ENCODE measurements at regions not wholly inside any gene's neighbourhood (a gene's known extent, or its start where the extent isn't known, plus 50 kb on each side); places are given as distances from the start of the nearest gene placed in this dataset.

GRCh38 chr3:102673271-102674115, 238.7 kb downstream of the ZPLD1 start:
- peak; percentile 81 for TF ChIP-seq CTCF (IDR thresholded peaks at IDR 0.05; ENCODE audit: low read depth, low read length)
- DNase-seq (ENCODE audit: low read depth in 2 of 2), result peak; percentile 57 to 58
- H3K4me3 ChIP-seq (replicated peaks in 1 of 2; ENCODE audit: low read depth in 2 of 2, low read length in 2 of 2), result peak overlapping the region in 1 of 2 donors; percentile 20

DNA sequence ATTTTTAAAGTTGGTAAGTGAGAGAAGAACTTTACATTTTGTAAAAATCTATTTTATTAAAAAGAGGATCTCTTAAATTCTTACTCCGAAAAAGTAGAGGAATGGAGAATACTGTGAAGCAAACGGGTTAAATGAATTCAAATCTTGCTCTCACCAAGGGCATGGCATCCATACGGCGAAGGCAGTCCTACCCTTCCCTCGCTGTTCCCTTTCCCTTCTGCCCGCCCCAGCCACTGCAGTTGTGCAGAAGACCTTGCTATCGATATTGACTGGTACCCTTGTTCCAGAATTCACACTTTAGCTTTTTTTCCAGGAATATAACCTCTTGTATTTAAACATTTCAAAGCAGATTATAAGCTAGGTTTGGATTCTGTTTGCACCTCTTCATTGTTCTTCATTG, 239.5 kb downstream of the ZPLD1 start:
- DNase-seq (ENCODE audit: low read depth in 2 of 2), result no peak
- H3K4me3 ChIP-seq (replicated peaks in 1 of 2; ENCODE audit: low read depth in 2 of 2, low read length in 2 of 2), result no peak overlapping the region
- no peak for TF ChIP-seq CTCF (IDR thresholded peaks at IDR 0.05; ENCODE audit: low read depth, low read length)

DNA sequence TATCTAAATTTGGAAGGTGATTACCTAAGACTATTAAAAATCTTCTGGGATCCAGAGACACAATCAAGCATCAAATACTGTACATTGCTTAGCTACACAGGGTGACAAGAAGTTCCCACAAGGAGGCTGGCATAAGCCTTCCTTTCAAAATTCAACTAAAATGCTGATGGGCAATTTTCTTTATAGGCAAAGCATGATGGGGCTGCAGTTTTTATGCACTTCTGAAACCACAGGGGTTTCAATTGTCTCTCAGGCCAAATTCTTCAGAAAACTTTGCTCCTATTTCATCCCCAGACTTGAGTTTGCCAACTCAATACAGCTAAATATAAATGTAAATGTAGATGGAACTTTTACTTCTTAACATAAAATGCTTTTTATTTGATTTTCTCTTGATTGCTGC, 241.6 kb downstream of the ZPLD1 start:
- no peak for TF ChIP-seq CTCF (IDR thresholded peaks at IDR 0.05; ENCODE audit: low read depth, low read length)
- H3K4me3 ChIP-seq (replicated peaks in 1 of 2; ENCODE audit: low read depth in 2 of 2, low read length in 2 of 2), result no peak overlapping the region
- DNase-seq (ENCODE audit: low read depth in 2 of 2), result no peak

GRCh38 chr3:102682741-102683140, 247.9 kb downstream of the ZPLD1 start:
- DNase-seq (ENCODE audit: low read depth in 2 of 2), result no peak
- no peak overlapping the region for H3K4me3 ChIP-seq (replicated peaks in 1 of 2; ENCODE audit: low read depth in 2 of 2, low read length in 2 of 2)
- no peak for TF ChIP-seq CTCF (IDR thresholded peaks at IDR 0.05; ENCODE audit: low read depth, low read length)

DNA sequence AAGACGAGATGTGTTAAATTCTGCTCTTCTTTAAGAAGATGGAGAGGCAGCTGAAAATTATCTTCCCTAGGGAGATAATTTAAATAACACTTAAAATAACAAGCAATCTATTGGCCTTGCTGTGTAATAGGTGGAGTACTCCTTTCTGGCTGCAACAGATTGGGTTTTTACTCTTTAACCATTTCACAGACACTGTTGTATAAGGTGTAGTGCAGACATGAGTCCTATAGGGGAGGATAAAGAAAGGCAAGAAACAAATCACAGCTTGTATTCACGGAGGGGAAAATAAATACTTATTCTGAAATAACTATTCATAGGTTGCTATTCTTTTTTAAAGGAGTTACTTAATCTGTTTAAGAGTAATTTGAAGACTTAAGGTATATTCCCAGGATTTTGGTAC, 252.0 kb downstream of the ZPLD1 start:
- DNase-seq (ENCODE audit: low read depth in 2 of 2), result no peak
- H3K4me3 ChIP-seq (replicated peaks in 1 of 2; ENCODE audit: low read depth in 2 of 2, low read length in 2 of 2), result no peak overlapping the region
- no peak for TF ChIP-seq CTCF (IDR thresholded peaks at IDR 0.05; ENCODE audit: low read depth, low read length)

GRCh38 chr3:102687851-102688555, 253.2 kb downstream of the ZPLD1 start:
- no peak for DNase-seq (ENCODE audit: low read depth in 2 of 2)
- TF ChIP-seq CTCF (IDR thresholded peaks at IDR 0.05; ENCODE audit: low read depth, low read length), result no peak
- no peak overlapping the region for H3K4me3 ChIP-seq (replicated peaks in 1 of 2; ENCODE audit: low read depth in 2 of 2, low read length in 2 of 2)
